ENCODE measurements at regions not wholly inside any gene's neighbourhood (a gene's known extent, or its start where the extent isn't known, plus 50 kb on each side); places are given as distances from the start of the nearest gene placed in this dataset.
A peak's percentile ranks its signal among the peaks of the same experiment; 100 is the strongest.

- H3F3A ChIP-seq (replicated peaks; ENCODE audit: insufficient read depth), result no peaks in the 10 kb centered on the region
- CTCF ChIA-PET, result no interaction called here
- H3K4me3 ChIP-seq (ENCODE audit: low read depth in 2 of 2, low read length in 1 of 2), result no peak overlapping the region
- no peak overlapping the region for H2AFZ ChIP-seq (ENCODE audit: low read depth)
- 98% methylated on average over 36 of the region's 36 CpGs for WGBS (ENCODE audit: low lambda C conversion rate)
- 0 out of 2 replicates have a peak, but pooled peaks cover 2% of the 10 kb centered on the region for H4K20me1 ChIP-seq (ENCODE audit: insufficient read depth)
- H3K4me1 ChIP-seq (ENCODE audit: control insufficient read depth in 1 of 2, insufficient read depth in 2 of 2, low read depth in 1 of 2, low read length in 1 of 2), result no peaks in the 10 kb centered on the region
- no peaks in the 10 kb centered on the region for H3K9me3 ChIP-seq
- POLR2A ChIA-PET, result no interaction called here
- no peak overlapping the region for H3K4me2 ChIP-seq
- no peak for TF ChIP-seq FOSL2 (IDR thresholded peaks at IDR 0.05; ENCODE audit: borderline replicate concordance, low read depth)
- H3K9me2 ChIP-seq, result no peaks in the 10 kb centered on the region
- no peak overlapping the region for H3K27ac ChIP-seq (ENCODE audit: low read depth in 2 of 2, low read length in 1 of 2)
- no peaks in the 10 kb centered on the region for H3K27me3 ChIP-seq (ENCODE audit: insufficient read depth)
- H3K79me2 ChIP-seq (ENCODE audit: insufficient read depth), result peaks cover 2% of the 10 kb centered on the region; the same call in 1 of the 2 replicates
- no peak for DNase-seq
- no peaks in the 10 kb centered on the region for H3K36me3 ChIP-seq (replicated peaks in 1 of 2; ENCODE audit: control insufficient read depth in 1 of 2, insufficient read depth in 2 of 2, low read length in 1 of 2)
- no peak overlapping the region for H3K9ac ChIP-seq
Observed at GRCh38 chr2:134191835-134192234, 62.0 kb upstream of the MGAT5 start.

GRCh38 chr2:134193006-134193405 lies 60.9 kb upstream of the MGAT5 start:
- 0 out of 2 replicates have a peak, but pooled peaks cover 2% of the 10 kb centered on the region for H4K20me1 ChIP-seq (ENCODE audit: insufficient read depth)
- no peak overlapping the region for H3K9ac ChIP-seq
- H2AFZ ChIP-seq (ENCODE audit: low read depth), result no peak overlapping the region
- WGBS (ENCODE audit: low lambda C conversion rate), result 23% methylated on average over 1 of the region's 1 CpG
- no peak for DNase-seq
- TF ChIP-seq REST (IDR thresholded peaks at IDR 0.05; ENCODE audit: low read depth, low read length) (no peak), FOSL2 (IDR thresholded peaks at IDR 0.05; ENCODE audit: borderline replicate concordance, low read depth) (peak; percentile 58; the same call in 1 of the 2 replicates), SMC3 (IDR thresholded peaks at IDR 0.05; ENCODE audit: low read depth, low read length) (no peak), RXRA (IDR thresholded peaks at IDR 0.05; ENCODE audit: borderline replicate concordance, low read depth) (no peak)
- no peaks in the 10 kb centered on the region for H3K36me3 ChIP-seq (replicated peaks in 1 of 2; ENCODE audit: control insufficient read depth in 1 of 2, insufficient read depth in 2 of 2, low read length in 1 of 2)
- H3K4me3 ChIP-seq (ENCODE audit: low read depth in 2 of 2, low read length in 1 of 2), result no peak overlapping the region
- peaks cover 0 to under 1% of the 10 kb centered on the region in 2 experiments; a peak in 1 of 4 replicates for H3K4me1 ChIP-seq (ENCODE audit: control insufficient read depth in 1 of 2, insufficient read depth in 2 of 2, low read depth in 1 of 2, low read length in 1 of 2)
- ChIA-PET POLR2A (no interaction called here), CTCF (interaction anchor here (1.0 to 1.2 kb wide), 2 partner anchors 9 to 44 kb away, joined by 3 read pairs; no protein-coding TSS in a partner anchor)
- peaks cover 2% of the 10 kb centered on the region; the same call in 1 of the 2 replicates for H3K79me2 ChIP-seq (ENCODE audit: insufficient read depth)
- no peak overlapping the region for H3K4me2 ChIP-seq
- H3K27me3 ChIP-seq (ENCODE audit: insufficient read depth), result no peaks in the 10 kb centered on the region
- no peaks in the 10 kb centered on the region for H3K9me2 ChIP-seq
- no peaks in the 10 kb centered on the region for H3F3A ChIP-seq (replicated peaks; ENCODE audit: insufficient read depth)
- H3K27ac ChIP-seq (ENCODE audit: low read depth in 2 of 2, low read length in 1 of 2), result no peak overlapping the region
- H3K9me3 ChIP-seq, result no peaks in the 10 kb centered on the region

- no peak overlapping the region for H2AFZ ChIP-seq (ENCODE audit: low read depth)
- H4K20me1 ChIP-seq (ENCODE audit: insufficient read depth), result no peaks in the 10 kb centered on the region
- no peaks in the 10 kb centered on the region for H3K36me3 ChIP-seq (replicated peaks in 1 of 2; ENCODE audit: control insufficient read depth in 1 of 2, insufficient read depth in 2 of 2, low read length in 1 of 2)
- no peaks in the 10 kb centered on the region for H3F3A ChIP-seq (replicated peaks; ENCODE audit: insufficient read depth)
- no peaks in the 10 kb centered on the region; the same call in 1 of the 2 replicates for H3K79me2 ChIP-seq (ENCODE audit: insufficient read depth)
- no peak overlapping the region for H3K4me2 ChIP-seq
- no peak overlapping the region for H3K27ac ChIP-seq (ENCODE audit: low read depth in 2 of 2, low read length in 1 of 2)
- no peak for DNase-seq
- H3K27me3 ChIP-seq (ENCODE audit: insufficient read depth), result no peaks in the 10 kb centered on the region
- peaks cover 0 to 9% of the 10 kb centered on the region in 2 experiments; a peak in 1 of 4 replicates for H3K4me1 ChIP-seq (ENCODE audit: control insufficient read depth in 1 of 2, insufficient read depth in 2 of 2, low read depth in 1 of 2, low read length in 1 of 2)
- H3K4me3 ChIP-seq (ENCODE audit: low read depth in 2 of 2, low read length in 1 of 2), result no peak overlapping the region
- H3K9ac ChIP-seq, result no peak overlapping the region
- TF ChIP-seq NFIC (IDR thresholded peaks at IDR 0.05; ENCODE audit: borderline replicate concordance) (no peak), RCOR1 (IDR thresholded peaks at IDR 0.05; ENCODE audit: low read length) (no peak), SIN3A (IDR thresholded peaks at IDR 0.05; ENCODE audit: borderline replicate concordance, low read depth, low read length) (no peak), JUND (IDR thresholded peaks at IDR 0.05) (no peak), GABPA (IDR thresholded peaks at IDR 0.05; ENCODE audit: low read depth) (no peak), ELF1 (IDR thresholded peaks at IDR 0.05) (no peak), FOSL2 (IDR thresholded peaks at IDR 0.05; ENCODE audit: borderline replicate concordance, low read depth) (no peak), TCF12 (IDR thresholded peaks at IDR 0.05) (no peak), TEAD4 (IDR thresholded peaks at IDR 0.05; ENCODE audit: borderline replicate concordance, insufficient read depth) (no peak), MEF2A (IDR thresholded peaks at IDR 0.05; ENCODE audit: borderline replicate concordance, low read depth) (no peak), YY1 (IDR thresholded peaks at IDR 0.05; ENCODE audit: low read depth) (no peak), POLR2AphosphoS5 (IDR thresholded peaks at IDR 0.05; ENCODE audit: low read depth, low read length) (no peak), EP300 (IDR thresholded peaks at IDR 0.05; ENCODE audit: borderline replicate concordance in 1 of 2, low read depth in 1 of 2, low read length in 1 of 2) (no peak)
- TF ChIP-seq, protein P1, sequence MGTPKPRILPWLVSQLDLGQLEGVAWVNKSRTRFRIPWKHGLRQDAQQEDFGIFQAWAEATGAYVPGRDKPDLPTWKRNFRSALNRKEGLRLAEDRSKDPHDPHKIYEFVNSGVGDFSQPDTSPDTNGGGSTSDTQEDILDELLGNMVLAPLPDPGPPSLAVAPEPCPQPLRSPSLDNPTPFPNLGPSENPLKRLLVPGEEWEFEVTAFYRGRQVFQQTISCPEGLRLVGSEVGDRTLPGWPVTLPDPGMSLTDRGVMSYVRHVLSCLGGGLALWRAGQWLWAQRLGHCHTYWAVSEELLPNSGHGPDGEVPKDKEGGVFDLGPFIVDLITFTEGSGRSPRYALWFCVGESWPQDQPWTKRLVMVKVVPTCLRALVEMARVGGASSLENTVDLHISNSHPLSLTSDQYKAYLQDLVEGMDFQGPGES (IDR thresholded peaks at IDR 0.05; ENCODE audit: low read depth, low read length), result no peak
- H3K9me2 ChIP-seq, result no peaks in the 10 kb centered on the region
- CTCF ChIA-PET, result no interaction called here
- H3K9me3 ChIP-seq, result no peaks in the 10 kb centered on the region
- POLR2A ChIA-PET, result no interaction called here
- WGBS (ENCODE audit: low lambda C conversion rate), result 92% methylated on average over 5 of the region's 5 CpGs
Observed at GRCh38 chr2:134194519-134194918, 59.4 kb upstream of the MGAT5 start.
